Sigmoid colon (tissue), 6 donors: ENCODE measurements at regions not wholly inside any gene's neighbourhood (a gene's known extent, or its start where the extent isn't known, plus 50 kb on each side); places are given as distances from the start of the nearest gene placed in this dataset.
"Not testable (repeated sequence)": the region's sequence is repeated elsewhere in the genome, so short reads cannot be mapped to it uniquely, and the experiment has no call there.

Experiments
- DNase-seq: peaks from one replicate; pipeline ENCODE4 v3.0.0-alpha.2; 2019
- H3K27ac ChIP-seq, 4 donors: fragments of 200-600 bp; sonication (generic); one replicate each; pipeline ENCODE4 v1.5.1; 2016 to 2019; ENCODE audit warnings: mild to moderate bottlenecking in 1 of 4
- H3K27me3 ChIP-seq, 3 donors: fragments of 200-600 bp; sonication (generic); one replicate each; pipeline ENCODE4 v1.5.1; 2019; ENCODE audit warnings: mild to moderate bottlenecking in 1 of 3
- H3K36me3 ChIP-seq, 4 donors: fragments of 200-600 bp; sonication (generic); one replicate each; pipeline ENCODE4 v1.5.1; 2016 to 2019
- H3K4me1 ChIP-seq, 4 donors: fragments of 200-600 bp; sonication (generic); one replicate each; pipeline ENCODE4 v1.5.1; 2017 to 2019
- H3K4me3 ChIP-seq, 4 donors: fragments of 200-600 bp; sonication (generic); one replicate each; pipeline ENCODE4 v1.5.1; 2017 to 2019; ENCODE audit warnings: mild to moderate bottlenecking in 2 of 4, moderate library complexity in 1 of 4
- H3K9me3 ChIP-seq, 4 donors: fragments of 200-600 bp in 3 of 4; sonication (generic) in 3 of 4; one replicate each; pipeline versions ENCODE4 v1.5.1 to v1.6.1; 2013 to 2019
- WGBS, 2 donors: extraction: QIAGEN DNeasy Blood & Tissue Kit; methylation state at CpG; one replicate each; pipeline ENCODE4 v1.1.7; 2013; 5-methylcytosine and 5-hydroxymethylcytosine counted together
- intact Hi-C: fragments of 100-400 bp; cut with DNase I; formaldehyde crosslinking; loops from one replicate; pipeline ENCODE4 v1.15.1; 2023
- small RNA-seq, 3 donors: library from RNA; depleted of rRNA; stranded (forward); fragments of <200 nt; gene quantifications; one replicate each; pipeline ENCODE3, GENCODE V24; 2016
- donor health status: healthy with polysubstance abuse.
- donor health status: healthy.

GRCh38 chr10:133785846-133786602 is 159.4 kb upstream of the FRG2B start:
- H3K9me3 ChIP-seq, H3K36me3 ChIP-seq, H3K4me1 ChIP-seq, H3K27me3 ChIP-seq, H3K4me3 ChIP-seq, H3K27ac ChIP-seq, intact Hi-C loops: not testable (repeated sequence)
- 77 to 88% methylated on average over 68 to 70 of the region's 85 CpGs for WGBS, 2 donors
- DNase-seq: peak; percentile 26

DNA sequence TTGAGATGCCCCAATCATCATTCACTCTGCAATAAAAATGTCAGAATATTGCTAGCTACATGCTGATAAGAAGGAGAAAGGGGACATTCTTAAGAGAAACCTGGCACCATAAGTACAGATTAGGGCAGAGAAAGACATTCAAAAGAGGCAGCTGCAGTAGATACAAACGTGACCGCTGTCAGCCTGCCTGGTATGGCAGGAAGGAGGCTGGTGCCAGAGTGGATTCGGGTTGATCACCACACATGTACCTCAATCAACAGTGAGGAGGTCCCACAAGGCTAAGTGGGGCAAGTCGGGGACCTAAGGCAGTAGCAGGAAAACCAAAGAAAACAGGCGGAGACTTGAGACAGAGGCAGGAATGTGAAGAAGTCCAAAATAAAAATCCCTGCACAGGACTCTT is 158.6 kb upstream of the FRG2B start:
- intact Hi-C loops, H3K27ac ChIP-seq, H3K4me3 ChIP-seq, H3K36me3 ChIP-seq, H3K9me3 ChIP-seq, H3K27me3 ChIP-seq, DNase-seq, H3K4me1 ChIP-seq: not testable (repeated sequence)
- 62% methylated on average over 3 of the region's 5 CpGs for WGBS, 2 donors

DNA sequence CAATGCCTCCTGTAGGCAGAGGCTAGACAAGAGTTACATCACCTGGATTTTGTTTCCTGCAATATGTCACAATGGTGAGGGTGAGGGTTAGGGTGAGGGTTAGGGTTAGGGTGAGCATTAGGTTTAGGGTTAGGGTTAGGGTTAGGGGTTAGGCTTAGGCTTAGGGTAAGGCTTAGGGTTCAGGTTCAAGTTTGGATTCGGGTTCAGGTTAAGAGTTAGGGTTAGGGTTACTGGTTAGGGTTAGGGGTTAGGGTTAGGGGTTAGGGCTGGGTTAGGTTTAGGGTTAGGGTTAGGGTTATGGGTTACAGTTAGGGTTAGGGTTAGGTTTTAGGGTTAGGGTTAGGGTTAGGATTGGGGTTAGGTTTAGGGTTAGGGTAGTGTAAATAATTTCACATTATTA is 138.7 kb upstream of the FRG2B start:
- H3K27ac ChIP-seq, H3K27me3 ChIP-seq, DNase-seq, H3K36me3 ChIP-seq, H3K4me1 ChIP-seq, H3K9me3 ChIP-seq, intact Hi-C loops, H3K4me3 ChIP-seq: not testable (repeated sequence)
- 60 to 93% methylated on average over 1 of the region's 1 CpG for WGBS, 2 donors

- no CpG with 5 or more reads among the region's 2 CpGs for WGBS, 2 donors
Measured at GRCh38 chr10:133764823-133765209, 138.2 kb upstream of the FRG2B start.

DNA sequence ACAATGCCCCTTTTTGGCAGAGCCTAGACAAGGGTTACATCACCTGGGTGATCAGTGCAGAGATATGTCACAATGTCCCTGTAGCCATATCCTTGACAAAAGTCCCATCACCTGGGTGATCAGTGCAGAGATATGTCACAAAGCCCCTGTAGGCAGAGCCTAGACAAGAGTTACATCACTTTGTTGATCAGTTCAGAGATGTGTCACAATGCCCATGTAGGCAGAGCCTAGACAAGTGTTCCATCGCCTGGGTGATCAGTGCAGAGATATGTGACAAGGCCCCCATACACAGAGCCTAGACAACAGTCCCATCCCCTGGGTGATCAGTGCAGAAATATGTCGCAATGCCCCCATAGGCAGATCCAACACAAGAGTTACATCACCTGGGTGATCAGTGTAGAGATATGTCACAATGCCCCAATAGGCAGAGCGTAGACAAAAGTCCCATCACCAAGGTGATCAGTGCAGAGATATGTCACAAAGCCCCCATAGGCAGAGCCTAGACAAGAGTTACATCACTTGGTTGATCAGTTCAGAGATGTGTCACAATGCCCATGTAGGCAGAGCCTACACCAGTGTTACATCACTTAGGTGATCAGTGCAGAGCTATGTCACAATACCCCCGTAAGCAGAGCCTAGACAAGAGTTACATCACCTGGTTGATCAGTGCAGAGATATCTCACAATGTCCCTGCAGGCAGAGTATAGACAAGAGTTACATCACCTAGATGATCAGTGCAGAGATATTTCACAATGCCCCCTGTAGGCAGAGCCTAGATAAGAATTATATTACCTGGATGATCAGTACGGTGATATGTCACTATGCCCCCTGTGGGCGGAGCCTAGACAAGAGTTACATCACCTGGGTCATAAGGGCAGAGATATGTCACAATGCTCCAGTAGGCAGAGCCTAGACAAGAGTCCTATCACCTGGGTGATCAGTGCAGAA is 137.6 kb upstream of the FRG2B start:
- H3K4me3 ChIP-seq, H3K36me3 ChIP-seq, H3K27ac ChIP-seq, H3K27me3 ChIP-seq, DNase-seq, H3K9me3 ChIP-seq, H3K4me1 ChIP-seq, intact Hi-C loops: not testable (repeated sequence)
- WGBS, 2 donors: 72 to 84% methylated on average over 6 of the region's 6 CpGs

More at GRCh38 chr10:133764823-133765209, 138.2 kb upstream of the FRG2B start:
- H3K36me3 ChIP-seq, H3K27ac ChIP-seq, intact Hi-C loops, H3K4me1 ChIP-seq, H3K27me3 ChIP-seq, H3K4me3 ChIP-seq, H3K9me3 ChIP-seq, DNase-seq: not testable (repeated sequence)

GRCh38 chr10:133763190-133763589 is 136.6 kb upstream of the FRG2B start:
- H3K27ac ChIP-seq, DNase-seq, H3K4me1 ChIP-seq, H3K27me3 ChIP-seq, H3K9me3 ChIP-seq, H3K36me3 ChIP-seq, H3K4me3 ChIP-seq, intact Hi-C loops: not testable (repeated sequence)
- WGBS, 2 donors: no CpG with 5 or more reads among the region's 3 CpGs

DNA sequence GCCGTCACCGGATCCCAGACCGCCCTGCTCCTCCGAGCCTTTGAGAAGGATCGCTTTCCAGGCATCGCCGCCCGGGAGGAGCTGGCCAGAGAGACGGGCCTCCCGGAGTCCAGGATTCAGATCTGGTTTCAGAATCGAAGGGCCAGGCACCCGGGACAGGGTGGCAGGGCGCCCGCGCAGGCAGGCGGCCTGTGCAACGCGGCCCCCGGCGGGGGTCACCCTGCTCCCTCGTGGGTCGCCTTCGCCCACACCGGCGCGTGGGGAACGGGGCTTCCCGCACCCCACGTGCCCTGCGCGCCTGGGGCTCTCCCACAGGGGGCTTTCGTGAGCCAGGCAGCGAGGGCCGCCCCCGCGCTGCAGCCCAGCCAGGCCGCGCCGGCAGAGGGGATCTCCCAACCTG is 127.0 kb upstream of the FRG2B start:
- DNase-seq, H3K4me3 ChIP-seq, H3K27me3 ChIP-seq, H3K27ac ChIP-seq, H3K36me3 ChIP-seq, H3K9me3 ChIP-seq, intact Hi-C loops, H3K4me1 ChIP-seq: not testable (repeated sequence)
- WGBS, 2 donors: no CpG with 5 or more reads among the region's 39 CpGs

Small RNA genes in the stretch of these regions (small RNA-seq; reads per million reads assigned to genes)
- 0 reads per million in 3 donors for gene BX322534.1
